Liver (tissue), 8 donors: ENCODE measurements at regions not wholly inside any gene's neighbourhood (a gene's known extent, or its start where the extent isn't known, plus 50 kb on each side); places are given as distances from the start of the nearest gene placed in this dataset.

Experiments used
- DNase-seq: peaks from one replicate; pipeline ENCODE4 v3.0.0-alpha.2; 2017; ENCODE audit warnings: low spot score
- H3K27ac ChIP-seq, 2 donors: one replicate each; pipeline ENCODE4 v1.7.0; 2013; ENCODE audit warnings: inconsistent platforms in 2 of 2, low read length in 2 of 2, control low read depth in 1 of 2, low read depth in 1 of 2, mild to moderate bottlenecking in 1 of 2
- H3K27me3 ChIP-seq, 4 donors: one replicate each; pipeline versions ENCODE4 v1.6.1 to v1.7.0; 2013; ENCODE audit warnings: low read length in 3 of 4, inconsistent platforms in 1 of 4, mild to moderate bottlenecking in 1 of 4, moderate library complexity in 1 of 4; ENCODE audit not compliant: control insufficient read depth in 4 of 4, insufficient read depth in 4 of 4
- H3K36me3 ChIP-seq, 4 donors: one replicate each; pipeline versions ENCODE4 v1.6.1 to v1.7.0; 2013; ENCODE audit warnings: low read length in 3 of 4, mild to moderate bottlenecking in 3 of 4, low read depth in 1 of 4, moderate library complexity in 1 of 4; ENCODE audit not compliant: control insufficient read depth in 4 of 4, insufficient read depth in 3 of 4
- H3K4me1 ChIP-seq, 4 donors: one replicate each; pipeline versions ENCODE4 v1.6.1 to v1.7.0; 2013; ENCODE audit warnings: low read length in 3 of 4, mild to moderate bottlenecking in 3 of 4, moderate library complexity in 1 of 4; ENCODE audit not compliant: control insufficient read depth in 4 of 4, insufficient read depth in 4 of 4
- H3K4me3 ChIP-seq, 3 donors: one replicate each; pipeline versions ENCODE4 v1.6.1 to v1.7.0; 2013; ENCODE audit warnings: low read length in 3 of 3, control low read depth in 1 of 3, low read depth in 1 of 3, mild to moderate bottlenecking in 1 of 3
- H3K9ac ChIP-seq, 2 donors: one replicate each; pipeline ENCODE4 v1.7.0; 2013; ENCODE audit warnings: low read length in 2 of 2, mild to moderate bottlenecking in 2 of 2, moderate library complexity in 2 of 2, control low read depth in 1 of 2, low read depth in 1 of 2
- H3K9me3 ChIP-seq, 4 donors: one replicate each; pipeline versions ENCODE4 v1.6.1 to v1.7.0; 2013; ENCODE audit warnings: low read length in 3 of 4; ENCODE audit not compliant: control insufficient read depth in 4 of 4
- ATF3 ChIP-seq: IDR thresholded peaks from 2 replicates; pipeline ENCODE4 v1.6.1; 2016; ENCODE audit warnings: antibody characterized with exemption
- CTCF ChIP-seq: fragments of 150-350 bp; IDR thresholded peaks from 2 replicates; pipeline ENCODE4 v1.5.1; 2017; ENCODE audit warnings: improper control_type of control experiment, low read depth, low read length; ENCODE audit not compliant: missing input control
- EGR1 ChIP-seq, 2 donors: IDR thresholded peaks; 2 replicates each; pipeline ENCODE4 v1.6.1; 2016 to 2018; ENCODE audit warnings: antibody characterized with exemption in 2 of 2, low read depth in 2 of 2
- FOXA1 ChIP-seq: IDR thresholded peaks from 2 replicates; pipeline ENCODE4 v1.6.1; 2016; ENCODE audit warnings: antibody characterized with exemption
- FOXA2 ChIP-seq: IDR thresholded peaks from 2 replicates; pipeline ENCODE4 v1.6.1; 2016; ENCODE audit warnings: antibody characterized with exemption
- GABPA ChIP-seq, 2 donors: IDR thresholded peaks in 1 of 2; conservative IDR thresholded peaks in 1 of 2; 2 replicates each; pipeline ENCODE4 v1.6.1; 2016; ENCODE audit warnings: antibody characterized with exemption in 2 of 2, mild to moderate bottlenecking in 1 of 2, moderate library complexity in 1 of 2
- HNF4A ChIP-seq, 2 donors: conservative IDR thresholded peaks; 2 replicates each; pipeline ENCODE4 v1.6.1; 2016; ENCODE audit warnings: antibody characterized with exemption in 2 of 2, mild to moderate bottlenecking in 2 of 2
- HNF4G ChIP-seq: IDR thresholded peaks from 2 replicates; pipeline ENCODE4 v1.6.1; 2016; ENCODE audit warnings: antibody characterized with exemption
- JUND ChIP-seq, 2 donors: IDR thresholded peaks; 2 replicates each; pipeline ENCODE4 v1.6.1; 2016; ENCODE audit warnings: antibody characterized with exemption in 2 of 2
- NR2F2 ChIP-seq: IDR thresholded peaks from 2 replicates; pipeline ENCODE4 v1.6.1; 2016; ENCODE audit warnings: antibody characterized with exemption
- RAD21 ChIP-seq, 2 donors: IDR thresholded peaks; 2 replicates each; pipeline ENCODE4 v1.6.1; 2016; ENCODE audit warnings: antibody characterized with exemption in 2 of 2, mild to moderate bottlenecking in 2 of 2
- REST ChIP-seq: IDR thresholded peaks from 2 replicates; pipeline ENCODE4 v1.6.1; 2016; ENCODE audit warnings: antibody characterized with exemption, mild to moderate bottlenecking
- RXRA ChIP-seq, 2 donors: IDR thresholded peaks; 2 replicates each; pipeline ENCODE4 v1.6.1; 2017 to 2018; ENCODE audit warnings: antibody characterized with exemption in 2 of 2, mild to moderate bottlenecking in 1 of 2
- SP1 ChIP-seq: IDR thresholded peaks from 2 replicates; pipeline ENCODE4 v1.6.1; 2018; ENCODE audit warnings: antibody characterized with exemption, mild to moderate bottlenecking
- ZBTB33 ChIP-seq: IDR thresholded peaks from 2 replicates; pipeline ENCODE4 v1.6.1; 2016; ENCODE audit warnings: antibody characterized with exemption
- WGBS: extraction: QIAGEN DNeasy Blood & Tissue Kit; methylation state at CpG from one replicate; pipeline ENCODE4 v1.1.7; 2013; 5-methylcytosine and 5-hydroxymethylcytosine counted together
- donor health status: healthy.
- donor health status: healthy.
- donor health status: healthy.
- donor health status: healthy.
- donor health status: healthy.

GRCh38 chr6:169918954-169919549 is 167.6 kb downstream of the ERMARD start:
- WGBS, result 90% methylated on average over 26 of the region's 26 CpGs
- DNase-seq, result no peak
- Histone ChIP-seq H3K4me3 (no peak overlapping the region), H3K4me1 (peaks cover 12 to 70% (median 52%) of the 10 kb centered on the region in 4 donors), H3K27ac (no peak overlapping the region), H3K27me3 (no peaks in the 10 kb centered on the region), H3K9me3 (no peaks in the 10 kb centered on the region), H3K9ac (no peak overlapping the region), H3K36me3 (no peaks in the 10 kb centered on the region)
- TF ChIP-seq RAD21 (IDR thresholded peaks at IDR 0.05) (no peak), REST (no peak), RXRA (IDR thresholded peaks at IDR 0.05) (no peak), JUND (IDR thresholded peaks at IDR 0.05) (no peak), EGR1 (IDR thresholded peaks at IDR 0.05; ENCODE audit: low read depth in 2 of 2) (no peak), HNF4A (conservative IDR thresholded peaks at IDR 0.05) (no peak), ATF3 (no peak), ZBTB33 (no peak), CTCF (no peak), SP1 (no peak), FOXA1 (no peak), FOXA2 (no peak), GABPA (IDR thresholded peaks at IDR 0.05 in 1 of 2, conservative IDR thresholded peaks at IDR 0.05 in 1 of 2) (no peak), NR2F2 (no peak), HNF4G (no peak)
